Astrocyte of the cerebellum (primary cell): ENCODE measurements at regions not wholly inside any gene's neighbourhood (a gene's known extent, or its start where the extent isn't known, plus 50 kb on each side); places are given as distances from the start of the nearest gene placed in this dataset.

Source experiments
- DNase-seq: peaks from one replicate; pipeline ENCODE4 v3.0.0-alpha.2; 2011; ENCODE audit warnings: low read depth
- H3K4me3 ChIP-seq: 2 replicates; pipeline ENCODE4 v1.5.1; 2011; ENCODE audit warnings: mild to moderate bottlenecking, low read depth, low read length, moderate library complexity
- in situ Hi-C: cut with HindIII; loops from 2 replicates; pipeline ENCODE4 v1.10.0; 2017; ENCODE audit warnings: low sequenced_read_pairs
- TF ChIP-seq, protein P1 (sequence below): IDR thresholded peaks from 2 replicates; pipeline ENCODE4 v1.5.1; 2012; ENCODE audit warnings: low read length, low read depth, moderate library complexity, mild to moderate bottlenecking; ENCODE audit errors: missing control alignments

DNA sequence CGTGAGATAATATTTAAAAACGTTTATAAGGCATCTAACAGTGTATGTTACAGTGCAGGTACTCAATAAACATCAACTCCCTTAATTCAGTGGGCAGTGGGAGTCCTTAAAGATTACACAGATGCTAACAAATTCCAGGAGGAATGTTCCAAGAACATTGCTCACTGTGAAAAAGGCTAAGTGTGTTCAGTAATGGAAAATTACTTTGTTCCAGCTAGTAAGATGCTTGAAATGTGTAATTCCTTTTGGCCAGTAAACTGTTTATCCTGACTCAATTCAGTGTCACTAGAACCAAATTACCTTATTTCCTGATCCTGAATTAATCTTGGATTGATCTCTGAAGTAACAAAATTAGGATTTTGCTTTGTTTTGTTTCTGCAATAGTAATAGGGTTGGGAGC, 54.2 kb upstream of the SEMA6D start:
- in situ Hi-C loops, result no loop called here
- TF ChIP-seq, protein P1, sequence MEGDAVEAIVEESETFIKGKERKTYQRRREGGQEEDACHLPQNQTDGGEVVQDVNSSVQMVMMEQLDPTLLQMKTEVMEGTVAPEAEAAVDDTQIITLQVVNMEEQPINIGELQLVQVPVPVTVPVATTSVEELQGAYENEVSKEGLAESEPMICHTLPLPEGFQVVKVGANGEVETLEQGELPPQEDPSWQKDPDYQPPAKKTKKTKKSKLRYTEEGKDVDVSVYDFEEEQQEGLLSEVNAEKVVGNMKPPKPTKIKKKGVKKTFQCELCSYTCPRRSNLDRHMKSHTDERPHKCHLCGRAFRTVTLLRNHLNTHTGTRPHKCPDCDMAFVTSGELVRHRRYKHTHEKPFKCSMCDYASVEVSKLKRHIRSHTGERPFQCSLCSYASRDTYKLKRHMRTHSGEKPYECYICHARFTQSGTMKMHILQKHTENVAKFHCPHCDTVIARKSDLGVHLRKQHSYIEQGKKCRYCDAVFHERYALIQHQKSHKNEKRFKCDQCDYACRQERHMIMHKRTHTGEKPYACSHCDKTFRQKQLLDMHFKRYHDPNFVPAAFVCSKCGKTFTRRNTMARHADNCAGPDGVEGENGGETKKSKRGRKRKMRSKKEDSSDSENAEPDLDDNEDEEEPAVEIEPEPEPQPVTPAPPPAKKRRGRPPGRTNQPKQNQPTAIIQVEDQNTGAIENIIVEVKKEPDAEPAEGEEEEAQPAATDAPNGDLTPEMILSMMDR, result no peak
- DNase-seq, result no peak
- no peak overlapping the region for H3K4me3 ChIP-seq
